ENCODE measurements at regions not wholly inside any gene's neighbourhood (a gene's known extent, or its start where the extent isn't known, plus 50 kb on each side); places are given as distances from the start of the nearest gene placed in this dataset.

DNA sequence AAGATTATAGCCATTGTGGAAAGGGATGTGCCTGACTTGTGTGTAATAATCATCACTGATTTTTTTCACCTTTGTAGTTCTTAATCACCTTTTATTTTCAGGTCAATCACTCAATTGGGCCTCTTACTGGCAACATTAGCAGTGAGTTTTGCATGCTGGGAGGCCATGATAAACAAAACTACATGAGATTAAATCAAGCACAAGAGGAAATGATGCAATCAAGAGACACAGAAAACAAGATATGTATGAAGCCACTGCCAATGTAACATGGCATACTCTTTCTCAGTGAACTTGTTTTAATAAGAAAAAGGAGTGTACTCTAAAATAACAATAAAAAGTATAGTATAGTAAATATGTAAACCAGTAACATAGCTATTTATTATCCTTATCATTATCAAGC lies 69.9 kb upstream of the FSIP2 start:
- TF ChIP-seq SPI1 (IDR thresholded peaks at IDR 0.05; ENCODE audit: low read depth, low read length) (no peak), TAF1 (IDR thresholded peaks at IDR 0.05; ENCODE audit: low read depth, low read length) (no peak), POLR2A (IDR thresholded peaks at IDR 0.05; ENCODE audit: low read depth, low read length) (no peak)

All from GM12891 (cell line).